ENCODE measurements at regions not wholly inside any gene's neighbourhood (a gene's known extent, or its start where the extent isn't known, plus 50 kb on each side); places are given as distances from the start of the nearest gene placed in this dataset.
"Not testable (repeated sequence)": the region's sequence is repeated elsewhere in the genome, so short reads cannot be mapped to it uniquely, and the experiment has no call there.

DNA sequence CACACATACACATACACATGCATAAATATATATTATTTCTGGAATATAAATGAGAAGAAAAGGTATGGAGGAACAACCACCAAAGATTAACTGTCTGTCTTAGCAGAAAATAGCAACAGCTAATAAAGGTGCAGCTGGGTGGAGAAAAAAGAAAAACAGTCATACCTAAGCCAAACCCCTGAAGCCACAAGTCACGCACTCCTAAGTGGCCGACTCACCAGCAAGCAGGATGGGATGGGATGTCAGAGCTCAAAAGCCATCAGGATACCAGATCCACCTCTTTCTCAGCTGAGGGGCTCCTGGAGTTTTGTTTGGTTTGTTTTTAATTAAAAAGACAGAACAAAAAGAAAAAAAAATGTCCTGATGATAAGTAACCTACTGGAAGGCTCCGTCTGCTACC, 64.7 kb upstream of the HIVEP3 start:
- no peak for DNase-seq (ENCODE audit: low read depth in 2 of 2)

- DNase-seq (ENCODE audit: low read depth in 2 of 2), result no peak
These were observed 63.1 kb upstream of the HIVEP3 start for GRCh38 chr1:41981796-41982195.

DNA sequence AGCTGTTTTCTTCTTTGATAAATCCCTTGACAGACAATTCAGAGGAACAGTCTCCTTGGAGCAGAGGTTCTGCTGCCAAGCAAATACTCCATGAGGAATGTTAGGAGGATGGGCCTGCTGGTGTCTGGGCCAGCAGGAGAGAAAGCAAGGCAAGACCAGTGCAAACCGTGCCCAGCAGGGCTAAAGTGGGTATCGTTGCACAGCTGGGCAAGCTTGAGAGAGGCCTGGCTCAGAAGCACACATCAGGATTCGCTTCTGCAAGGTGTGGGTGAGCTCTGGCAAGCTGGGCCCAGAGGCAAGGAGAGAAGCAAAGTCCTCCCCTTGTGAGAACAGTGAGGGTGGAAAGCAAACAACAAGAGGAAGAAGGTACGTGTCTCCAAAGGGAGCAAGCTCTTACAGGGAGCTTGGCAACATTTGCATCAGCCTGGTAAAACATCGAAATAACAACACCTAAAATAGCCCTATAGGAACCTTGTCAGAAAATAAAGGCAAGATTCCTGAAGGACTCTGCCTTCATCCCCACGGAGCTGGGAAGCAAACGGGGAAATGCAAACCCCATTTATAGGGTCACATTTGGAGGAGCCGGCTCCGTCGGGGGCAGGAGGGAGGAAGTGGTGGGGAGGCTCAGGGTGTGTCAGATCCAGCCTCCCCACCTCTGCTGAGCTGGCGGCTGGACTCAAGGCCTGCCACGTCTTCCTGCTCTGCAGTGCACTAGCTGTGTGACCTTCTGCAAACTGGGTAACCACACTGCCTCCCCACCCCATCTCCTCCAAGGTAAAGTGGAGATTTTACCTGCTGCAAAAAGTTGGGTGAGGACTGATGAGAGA, 62.3 kb upstream of the HIVEP3 start:
- no peak for DNase-seq (ENCODE audit: low read depth in 2 of 2)

- DNase-seq (ENCODE audit: low read depth in 2 of 2), result no peak
These were observed 60.3 kb upstream of the HIVEP3 start for GRCh38 chr1:41978986-41979385.

GRCh38 chr1:41977326-41977725, 58.6 kb upstream of the HIVEP3 start:
- no peak for DNase-seq (ENCODE audit: low read depth in 2 of 2)

DNA sequence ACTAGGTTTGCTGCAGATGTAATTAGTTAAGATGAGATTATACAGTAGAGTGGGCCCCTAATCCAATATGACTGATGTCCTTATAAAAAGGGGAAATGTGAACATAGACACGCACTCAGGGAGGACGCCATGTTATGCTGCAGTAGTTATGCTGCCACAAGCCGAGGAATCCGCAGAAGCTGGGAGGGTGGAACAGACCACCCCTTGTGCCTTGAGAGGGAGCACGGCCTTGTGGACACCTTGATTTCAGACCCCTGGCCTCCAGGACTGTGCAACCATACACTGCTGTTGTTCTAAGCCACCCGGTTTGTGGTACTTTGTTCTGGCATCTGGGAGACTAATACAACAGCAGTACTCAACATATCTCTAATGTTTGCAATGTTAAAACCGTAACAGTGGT, 57.9 kb upstream of the HIVEP3 start:
- no peak for DNase-seq (ENCODE audit: low read depth in 2 of 2)

DNA sequence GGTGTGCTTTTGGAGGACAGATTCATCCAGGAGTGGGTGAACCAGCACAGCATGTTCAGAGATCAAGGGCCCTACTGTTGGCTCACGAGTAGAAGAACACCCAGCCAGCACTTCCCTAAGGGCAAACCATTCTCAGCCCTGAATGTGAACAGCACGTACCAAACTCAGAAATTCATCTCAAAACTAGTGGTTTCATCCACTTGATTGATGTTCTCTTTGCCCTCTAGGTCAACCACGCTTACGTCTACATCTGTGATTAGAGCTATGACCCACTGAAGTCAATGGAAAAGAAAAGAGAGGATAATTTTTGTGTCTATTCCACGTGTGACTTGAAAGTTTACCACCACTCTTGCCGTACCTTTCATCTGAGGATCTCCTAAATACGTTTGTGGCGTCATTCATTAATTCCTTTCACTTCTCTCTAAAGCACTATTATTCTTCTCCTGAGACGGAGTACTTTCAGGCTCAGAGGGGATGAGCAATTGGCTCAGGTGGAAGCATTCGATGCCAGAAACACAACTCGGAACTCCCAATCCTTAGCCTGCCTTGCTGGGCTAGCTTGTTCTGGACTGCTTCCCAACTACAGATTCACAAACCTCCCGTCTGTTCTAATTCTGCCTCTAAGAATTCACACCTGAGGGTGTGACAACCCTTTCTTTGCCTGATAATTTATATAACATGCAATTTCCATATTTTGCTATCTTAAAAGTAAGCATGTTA, 57.3 kb upstream of the HIVEP3 start:
- no peak for DNase-seq (ENCODE audit: low read depth in 2 of 2)

DNA sequence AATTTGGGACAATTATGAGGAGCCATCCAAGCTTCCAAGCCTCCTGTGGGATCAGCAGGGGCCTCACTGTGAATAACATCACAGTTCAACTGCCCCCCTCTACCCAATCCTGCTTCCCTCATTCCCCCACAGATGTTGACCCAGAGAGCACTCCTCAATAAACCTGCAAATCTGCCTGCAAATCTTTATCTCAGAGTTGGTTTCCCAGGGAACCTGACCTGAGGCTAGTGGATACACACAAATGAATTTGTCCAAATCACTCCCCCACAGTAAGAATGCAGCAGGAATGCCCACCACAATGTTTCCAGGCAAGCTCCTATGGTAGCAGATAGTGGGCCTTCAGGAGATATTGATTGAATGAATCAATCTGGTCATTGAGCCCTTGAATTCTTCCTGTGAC, 56.4 kb upstream of the HIVEP3 start:
- DNase-seq (ENCODE audit: low read depth in 2 of 2), result no peak

- not testable (repeated sequence) for DNase-seq (ENCODE audit: low read depth in 2 of 2)
These were observed 49.8 kb upstream of the HIVEP3 start for GRCh38 chr1:41968557-41968956.
